ENCODE measurements at regions not wholly inside any gene's neighbourhood (a gene's known extent, or its start where the extent isn't known, plus 50 kb on each side); places are given as distances from the start of the nearest gene placed in this dataset.

DNA sequence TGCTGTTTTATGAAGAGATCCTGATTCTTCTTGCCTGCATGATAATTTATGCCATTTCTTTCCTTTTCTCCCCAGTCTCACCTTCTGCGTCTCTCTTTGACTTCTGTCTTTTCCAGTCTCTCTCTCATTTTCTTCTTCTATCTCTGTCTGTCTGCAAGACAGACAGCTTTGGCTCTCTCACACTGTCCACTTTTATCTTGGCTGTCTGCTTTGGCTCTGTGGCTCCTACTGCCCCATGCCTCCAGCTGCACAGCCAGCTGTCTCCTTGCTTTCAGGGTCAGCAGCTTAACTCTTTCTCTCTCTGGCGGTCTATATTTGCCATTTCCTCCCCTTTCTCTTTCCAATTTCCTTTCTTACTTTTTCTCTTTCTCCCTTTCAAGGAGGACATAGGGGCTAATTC, 971.1 kb upstream of the COX7C start (continued):
- TF ChIP-seq, protein P1, sequence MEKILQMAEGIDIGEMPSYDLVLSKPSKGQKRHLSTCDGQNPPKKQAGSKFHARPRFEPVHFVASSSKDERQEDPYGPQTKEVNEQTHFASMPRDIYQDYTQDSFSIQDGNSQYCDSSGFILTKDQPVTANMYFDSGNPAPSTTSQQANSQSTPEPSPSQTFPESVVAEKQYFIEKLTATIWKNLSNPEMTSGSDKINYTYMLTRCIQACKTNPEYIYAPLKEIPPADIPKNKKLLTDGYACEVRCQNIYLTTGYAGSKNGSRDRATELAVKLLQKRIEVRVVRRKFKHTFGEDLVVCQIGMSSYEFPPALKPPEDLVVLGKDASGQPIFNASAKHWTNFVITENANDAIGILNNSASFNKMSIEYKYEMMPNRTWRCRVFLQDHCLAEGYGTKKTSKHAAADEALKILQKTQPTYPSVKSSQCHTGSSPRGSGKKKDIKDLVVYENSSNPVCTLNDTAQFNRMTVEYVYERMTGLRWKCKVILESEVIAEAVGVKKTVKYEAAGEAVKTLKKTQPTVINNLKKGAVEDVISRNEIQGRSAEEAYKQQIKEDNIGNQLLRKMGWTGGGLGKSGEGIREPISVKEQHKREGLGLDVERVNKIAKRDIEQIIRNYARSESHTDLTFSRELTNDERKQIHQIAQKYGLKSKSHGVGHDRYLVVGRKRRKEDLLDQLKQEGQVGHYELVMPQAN (IDR thresholded peaks at IDR 0.05; ENCODE audit: borderline replicate concordance), result 0 out of 2 replicates have a peak, but pooled peaks have one; percentile 30
- peak in 1 of 3 experiments; percentile 27 for TF ChIP-seq YY1 (IDR thresholded peaks at IDR 0.05; ENCODE audit: borderline replicate concordance in 1 of 3, control insufficient read depth in 1 of 3, extremely low read depth in 1 of 3, insufficient read depth in 3 of 3, insufficient read length in 1 of 3, insufficient replicate concordance in 2 of 3, low read depth in 1 of 3, low read length in 2 of 3)
- TF ChIP-seq ZNF212 (CRISPR knock-in tag; IDR thresholded peaks at IDR 0.05), result no peak
- 0 out of 2 replicates have a peak, but pooled peaks have one; percentile 28 for TF ChIP-seq BCOR (IDR thresholded peaks at IDR 0.05)
- TF ChIP-seq, protein P2, sequence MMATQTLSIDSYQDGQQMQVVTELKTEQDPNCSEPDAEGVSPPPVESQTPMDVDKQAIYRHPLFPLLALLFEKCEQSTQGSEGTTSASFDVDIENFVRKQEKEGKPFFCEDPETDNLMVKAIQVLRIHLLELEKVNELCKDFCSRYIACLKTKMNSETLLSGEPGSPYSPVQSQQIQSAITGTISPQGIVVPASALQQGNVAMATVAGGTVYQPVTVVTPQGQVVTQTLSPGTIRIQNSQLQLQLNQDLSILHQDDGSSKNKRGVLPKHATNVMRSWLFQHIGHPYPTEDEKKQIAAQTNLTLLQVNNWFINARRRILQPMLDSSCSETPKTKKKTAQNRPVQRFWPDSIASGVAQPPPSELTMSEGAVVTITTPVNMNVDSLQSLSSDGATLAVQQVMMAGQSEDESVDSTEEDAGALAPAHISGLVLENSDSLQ (IDR thresholded peaks at IDR 0.05), result peak; percentile 61
- TF ChIP-seq POLR2B (IDR thresholded peaks at IDR 0.05; ENCODE audit: low read depth, partially characterized antibody), result no peak
- no peak for TF ChIP-seq KHSRP (IDR thresholded peaks at IDR 0.05)
- no peak for TF ChIP-seq TCFL5 (CRISPR knock-in tag; conservative IDR thresholded peaks at IDR 0.05)
- peak; percentile 9 for TF ChIP-seq CHD1 (IDR thresholded peaks at IDR 0.05; ENCODE audit: low read length)
- 0 out of 2 replicates have a peak, but pooled peaks have one; percentile 18 for TF ChIP-seq ARID1B (IDR thresholded peaks at IDR 0.05)
- TF ChIP-seq ZFP36 (IDR thresholded peaks at IDR 0.05; ENCODE audit: low read depth, low read length, partially characterized antibody), result peak; percentile 54
